Upper lobe of right lung (tissue), 1 donor: ENCODE measurements at regions not wholly inside any gene's neighbourhood (a gene's known extent, or its start where the extent isn't known, plus 50 kb on each side); places are given as distances from the start of the nearest gene placed in this dataset. TPM values are rescaled to one million over a fixed set of nuclear protein-coding genes. Genes with fewer than 3 reads are reported as not detected.
"Not testable (repeated sequence)": the region's sequence is repeated elsewhere in the genome, so short reads cannot be mapped to it uniquely, and the experiment has no call there.

ENCODE experiments used
- ATAC-seq: fragments of 200-7000 bp; cut with Tn5 transposase; one replicate; pipeline ENCODE4 v1.9.1; 2020; ENCODE audit warnings: mild to moderate bottlenecking, moderate library complexity
- DNase-seq: peaks from one replicate; pipeline ENCODE4 v3.0.0-alpha.2; 2020
- H3K27ac ChIP-seq: fragments of 200-600 bp; one replicate; pipeline ENCODE4 v1.8.0; 2022
- H3K27me3 ChIP-seq: fragments of 200-600 bp; one replicate; pipeline ENCODE4 v1.8.0; 2022; ENCODE audit warnings: mild to moderate bottlenecking
- H3K36me3 ChIP-seq: fragments of 200-600 bp; one replicate; pipeline ENCODE4 v1.8.0; 2022
- H3K4me1 ChIP-seq: fragments of 200-600 bp; one replicate; pipeline ENCODE4 v1.8.0; 2022
- H3K4me3 ChIP-seq: fragments of 200-600 bp; one replicate; pipeline ENCODE4 v1.8.0; 2022; ENCODE audit warnings: mild to moderate bottlenecking
- H3K9me3 ChIP-seq: fragments of 200-600 bp; one replicate; pipeline ENCODE4 v1.8.0; 2022
- intact Hi-C: fragments of 100-400 bp; cut with DNase I; formaldehyde crosslinking; loops from one replicate; pipeline ENCODE4 v1.11.0; 2022
- microRNA-seq: library from miRNA; unstranded; fragments of <30 nt; microRNA quantifications from one replicate; pipeline ENCODE4 v1.2.0, GENCODE V29; 2020; ENCODE audit warnings: borderline microRNAs expressed
- TF ChIP-seq, protein P1 (sequence below): fragments of 200-600 bp; IDR thresholded peaks from one replicate; pipeline ENCODE4 v1.8.0; 2022; ENCODE audit warnings: antibody characterized with exemption
- donor health status: DM: no; HTN: yes; CAD: no; lungs with severe emphysema.

DNA sequence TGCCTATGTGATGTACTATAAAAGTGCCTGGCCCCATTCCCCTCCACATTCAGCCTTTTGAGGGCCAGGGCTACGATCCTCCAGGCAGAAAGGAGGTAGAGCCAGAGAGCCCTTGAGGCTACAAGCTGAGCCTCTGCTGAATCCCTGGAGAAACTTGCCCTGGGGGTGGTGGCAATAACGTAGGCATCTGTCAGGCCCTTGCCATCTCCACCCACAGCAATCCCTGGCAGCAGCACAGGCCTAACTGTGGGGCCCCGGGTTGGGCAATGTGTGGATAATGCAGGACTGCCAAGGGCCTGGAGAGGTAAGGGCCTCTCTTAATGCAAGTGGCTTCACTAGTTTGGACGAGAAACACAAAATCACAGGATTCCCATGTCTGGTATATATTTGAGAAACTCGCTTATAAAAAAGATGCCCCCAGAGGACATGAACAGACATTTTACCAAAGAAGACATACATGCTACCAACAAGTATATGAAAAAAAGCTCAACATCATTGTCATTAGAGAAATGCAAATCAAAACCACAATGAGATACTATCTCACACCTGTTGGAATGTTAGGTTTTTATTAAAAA is 99.0 kb downstream of the QRSL1 start:
- H3K36me3 ChIP-seq = no peaks in the 10 kb centered on the region
- ATAC-seq (peak; percentile 90), DNase-seq (peak; percentile 85)
- H3K4me3 ChIP-seq = no peak overlapping the region
- H3K9me3 ChIP-seq = no peaks in the 10 kb centered on the region
- H3K27ac ChIP-seq = no peak overlapping the region
- TF ChIP-seq, protein P1, sequence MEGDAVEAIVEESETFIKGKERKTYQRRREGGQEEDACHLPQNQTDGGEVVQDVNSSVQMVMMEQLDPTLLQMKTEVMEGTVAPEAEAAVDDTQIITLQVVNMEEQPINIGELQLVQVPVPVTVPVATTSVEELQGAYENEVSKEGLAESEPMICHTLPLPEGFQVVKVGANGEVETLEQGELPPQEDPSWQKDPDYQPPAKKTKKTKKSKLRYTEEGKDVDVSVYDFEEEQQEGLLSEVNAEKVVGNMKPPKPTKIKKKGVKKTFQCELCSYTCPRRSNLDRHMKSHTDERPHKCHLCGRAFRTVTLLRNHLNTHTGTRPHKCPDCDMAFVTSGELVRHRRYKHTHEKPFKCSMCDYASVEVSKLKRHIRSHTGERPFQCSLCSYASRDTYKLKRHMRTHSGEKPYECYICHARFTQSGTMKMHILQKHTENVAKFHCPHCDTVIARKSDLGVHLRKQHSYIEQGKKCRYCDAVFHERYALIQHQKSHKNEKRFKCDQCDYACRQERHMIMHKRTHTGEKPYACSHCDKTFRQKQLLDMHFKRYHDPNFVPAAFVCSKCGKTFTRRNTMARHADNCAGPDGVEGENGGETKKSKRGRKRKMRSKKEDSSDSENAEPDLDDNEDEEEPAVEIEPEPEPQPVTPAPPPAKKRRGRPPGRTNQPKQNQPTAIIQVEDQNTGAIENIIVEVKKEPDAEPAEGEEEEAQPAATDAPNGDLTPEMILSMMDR = no peak
- H3K4me1 ChIP-seq = no peaks in the 10 kb centered on the region
- H3K27me3 ChIP-seq = no peaks in the 10 kb centered on the region
- intact Hi-C loops = no loop called here

DNA sequence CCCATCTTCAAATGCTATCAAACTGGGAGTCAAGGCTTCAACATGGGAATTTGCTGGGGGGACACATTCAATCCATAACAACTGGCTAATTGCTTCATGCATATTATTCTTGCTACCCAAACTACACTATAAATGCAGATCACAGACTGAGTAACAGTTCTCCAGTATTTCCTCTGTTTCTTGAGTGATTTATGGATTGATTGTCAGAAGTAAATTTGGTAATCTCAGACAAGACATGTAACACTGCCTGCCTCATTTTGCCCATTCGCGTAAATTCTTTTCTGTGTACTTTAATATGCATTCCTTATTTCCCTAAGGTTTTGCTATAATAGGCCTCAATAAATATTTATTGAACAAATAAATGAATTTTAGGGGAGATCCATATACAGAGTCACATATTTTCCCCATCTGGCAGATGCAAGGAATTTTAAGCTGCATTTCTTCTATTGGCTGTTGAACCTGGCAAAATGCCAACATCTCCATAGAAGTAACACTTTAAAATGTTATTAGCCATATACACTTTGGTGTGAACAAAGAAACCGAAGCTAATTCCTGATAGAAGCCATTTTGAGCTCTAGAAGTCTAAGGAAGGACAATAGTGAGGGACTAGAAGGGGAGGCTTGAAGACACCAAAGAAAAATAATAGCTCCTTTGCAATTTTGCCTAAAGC is 98.2 kb downstream of the QRSL1 start:
- intact Hi-C loops = no loop called here
- Histone ChIP-seq H3K36me3 (no peaks in the 10 kb centered on the region), H3K27ac (no peak overlapping the region), H3K9me3 (no peaks in the 10 kb centered on the region), H3K4me3 (no peak overlapping the region), H3K4me1 (no peaks in the 10 kb centered on the region), H3K27me3 (no peaks in the 10 kb centered on the region)
- no peak for ATAC-seq
- TF ChIP-seq, protein P1 = no peak
- DNase-seq = no peak

DNA sequence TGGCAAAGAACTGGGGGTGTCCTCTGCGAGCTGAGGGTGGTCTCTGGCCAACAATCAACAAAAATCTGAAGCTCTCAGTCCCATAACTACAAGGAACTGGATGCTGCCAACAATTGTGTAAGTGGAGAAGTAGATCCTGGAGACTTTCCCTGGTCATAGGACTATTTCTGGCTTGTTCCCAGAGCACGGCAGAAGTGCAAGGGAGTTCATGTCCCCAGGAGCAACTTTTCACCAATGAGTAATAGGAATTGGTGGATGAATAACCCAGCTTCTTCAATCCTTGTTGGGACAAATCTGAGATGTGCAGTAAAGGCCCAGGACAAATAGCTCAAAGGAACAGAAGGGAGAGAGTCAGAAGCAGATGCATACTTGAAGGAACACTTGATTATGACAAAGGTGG is 95.5 kb downstream of the QRSL1 start:
- no peaks in the 10 kb centered on the region for H3K9me3 ChIP-seq
- H3K4me1 ChIP-seq = no peaks in the 10 kb centered on the region
- no peak for ATAC-seq
- no peak overlapping the region for H3K4me3 ChIP-seq
- no peaks in the 10 kb centered on the region for H3K27me3 ChIP-seq
- TF ChIP-seq, protein P1 = no peak
- no peak overlapping the region for H3K27ac ChIP-seq
- intact Hi-C loops = no loop called here
- no peaks in the 10 kb centered on the region for H3K36me3 ChIP-seq
- DNase-seq = no peak

DNA sequence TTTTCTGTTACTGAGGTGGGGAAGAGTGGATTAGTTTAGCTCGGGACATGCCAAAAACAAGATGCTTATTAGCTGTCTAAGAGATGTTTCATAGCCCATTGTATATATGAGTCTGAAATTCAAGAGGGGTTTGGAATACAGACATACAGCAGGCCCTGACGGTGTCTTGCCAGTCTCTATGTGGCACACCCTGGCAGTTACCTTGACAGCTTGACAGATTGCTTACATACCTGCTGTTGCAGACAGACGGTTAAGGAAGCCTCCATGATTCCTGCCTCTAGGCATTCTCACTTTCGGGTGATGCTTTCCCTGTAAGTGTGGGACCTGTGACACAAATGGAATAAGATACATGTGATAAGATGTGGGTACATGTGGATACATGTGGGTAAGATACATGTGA is 95.0 kb downstream of the QRSL1 start:
- Histone ChIP-seq H3K4me1 (no peaks in the 10 kb centered on the region), H3K27ac (no peak overlapping the region), H3K36me3 (no peaks in the 10 kb centered on the region), H3K4me3 (no peak overlapping the region), H3K9me3 (no peaks in the 10 kb centered on the region), H3K27me3 (no peaks in the 10 kb centered on the region)
- intact Hi-C loops = no loop called here
- ATAC-seq (no peak), DNase-seq (no peak)
- TF ChIP-seq, protein P1 = no peak

DNA sequence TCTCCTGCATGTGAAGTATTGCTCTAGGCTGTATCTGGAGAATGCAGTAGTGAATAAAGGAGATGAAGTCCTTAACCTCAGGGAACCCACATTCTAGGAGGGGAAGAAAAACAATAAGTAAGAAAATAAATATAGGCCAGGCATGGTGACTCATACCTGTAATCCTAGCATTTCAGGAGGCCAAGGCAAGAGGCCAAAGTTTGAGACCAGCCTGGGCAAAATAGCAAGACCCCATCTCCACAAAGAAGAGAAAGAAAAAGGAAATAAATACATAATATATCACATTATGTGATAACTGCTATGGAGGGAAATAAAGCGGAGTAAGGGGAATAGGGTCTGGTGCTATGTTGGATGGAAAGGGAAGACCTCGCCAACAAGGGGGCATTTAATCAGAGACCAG is 94.0 kb downstream of the QRSL1 start:
- H3K4me3 ChIP-seq, H3K9me3 ChIP-seq, H3K4me1 ChIP-seq, H3K27ac ChIP-seq, DNase-seq, H3K27me3 ChIP-seq, intact Hi-C loops, ATAC-seq, H3K36me3 ChIP-seq: not testable (repeated sequence)

DNA sequence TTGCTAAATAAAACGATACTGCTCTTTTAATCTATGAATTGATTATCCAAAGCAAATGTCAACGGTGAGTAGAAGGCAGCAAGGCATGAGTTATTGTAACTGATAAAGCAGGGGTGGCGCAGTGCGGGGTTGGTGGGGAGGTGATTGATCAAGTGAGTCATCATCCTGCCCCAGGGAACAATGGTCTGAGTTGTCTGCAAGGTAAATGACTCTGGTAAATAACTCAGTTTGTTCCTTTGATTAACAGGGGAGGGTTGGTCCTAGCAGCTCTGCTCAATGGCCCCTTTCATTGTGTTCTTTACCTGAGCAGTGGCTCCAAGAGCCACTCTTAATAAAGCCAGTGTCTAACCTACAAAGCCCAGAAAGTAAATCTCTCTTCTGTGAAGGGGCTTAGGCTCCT is 91.8 kb downstream of the QRSL1 start:
- H3K27ac ChIP-seq, H3K9me3 ChIP-seq, H3K4me1 ChIP-seq, ATAC-seq, DNase-seq, intact Hi-C loops, H3K36me3 ChIP-seq, H3K27me3 ChIP-seq, H3K4me3 ChIP-seq: not testable (repeated sequence)

Small RNAs in the stretch of these regions (microRNA-seq; reads per million reads assigned to microRNA genes)
- not detected for gene MIR587
